ENCODE measurements at regions not wholly inside any gene's neighbourhood (a gene's known extent, or its start where the extent isn't known, plus 50 kb on each side); places are given as distances from the start of the nearest gene placed in this dataset.
A peak's percentile ranks its signal among the peaks of the same experiment; 100 is the strongest.

DNA sequence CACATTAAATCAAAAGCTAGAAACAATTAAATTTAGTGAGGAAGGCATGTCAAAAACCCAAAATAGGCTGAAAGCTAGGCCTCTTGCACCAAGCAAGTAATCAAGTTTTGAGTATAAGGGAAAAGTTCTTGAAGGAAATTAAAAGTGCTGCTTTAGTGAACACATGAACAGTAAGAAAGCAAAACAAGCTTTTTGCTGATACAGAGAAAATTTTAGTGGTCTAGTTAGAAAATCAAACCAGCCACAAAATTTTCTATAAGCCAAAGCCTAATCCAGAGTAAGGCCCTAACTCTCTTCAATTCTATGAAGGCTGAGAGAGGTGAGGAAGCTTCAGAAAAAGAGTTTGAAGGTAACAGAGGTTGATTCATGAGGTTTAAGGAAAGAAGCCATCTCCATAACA lies 116.2 kb downstream of the CYB561 start:
- Histone ChIP-seq H3K27me3 (no peaks in the 10 kb centered on the region), H3K4me3 (no peak overlapping the region), H3K4me1 (no peaks in the 10 kb centered on the region), H3K9me3 (no peaks in the 10 kb centered on the region), H3K36me3 (no peaks in the 10 kb centered on the region), H3K27ac (no peak overlapping the region)
- no peak for DNase-seq
- TF ChIP-seq POLR2A (IDR thresholded peaks at IDR 0.05), result no peak
- TF ChIP-seq, protein P1, sequence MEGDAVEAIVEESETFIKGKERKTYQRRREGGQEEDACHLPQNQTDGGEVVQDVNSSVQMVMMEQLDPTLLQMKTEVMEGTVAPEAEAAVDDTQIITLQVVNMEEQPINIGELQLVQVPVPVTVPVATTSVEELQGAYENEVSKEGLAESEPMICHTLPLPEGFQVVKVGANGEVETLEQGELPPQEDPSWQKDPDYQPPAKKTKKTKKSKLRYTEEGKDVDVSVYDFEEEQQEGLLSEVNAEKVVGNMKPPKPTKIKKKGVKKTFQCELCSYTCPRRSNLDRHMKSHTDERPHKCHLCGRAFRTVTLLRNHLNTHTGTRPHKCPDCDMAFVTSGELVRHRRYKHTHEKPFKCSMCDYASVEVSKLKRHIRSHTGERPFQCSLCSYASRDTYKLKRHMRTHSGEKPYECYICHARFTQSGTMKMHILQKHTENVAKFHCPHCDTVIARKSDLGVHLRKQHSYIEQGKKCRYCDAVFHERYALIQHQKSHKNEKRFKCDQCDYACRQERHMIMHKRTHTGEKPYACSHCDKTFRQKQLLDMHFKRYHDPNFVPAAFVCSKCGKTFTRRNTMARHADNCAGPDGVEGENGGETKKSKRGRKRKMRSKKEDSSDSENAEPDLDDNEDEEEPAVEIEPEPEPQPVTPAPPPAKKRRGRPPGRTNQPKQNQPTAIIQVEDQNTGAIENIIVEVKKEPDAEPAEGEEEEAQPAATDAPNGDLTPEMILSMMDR (IDR thresholded peaks at IDR 0.05), result no peak
- intact Hi-C loops (cut with DNase I; ENCODE audit: low total_unique reads), result no loop called here

DNA sequence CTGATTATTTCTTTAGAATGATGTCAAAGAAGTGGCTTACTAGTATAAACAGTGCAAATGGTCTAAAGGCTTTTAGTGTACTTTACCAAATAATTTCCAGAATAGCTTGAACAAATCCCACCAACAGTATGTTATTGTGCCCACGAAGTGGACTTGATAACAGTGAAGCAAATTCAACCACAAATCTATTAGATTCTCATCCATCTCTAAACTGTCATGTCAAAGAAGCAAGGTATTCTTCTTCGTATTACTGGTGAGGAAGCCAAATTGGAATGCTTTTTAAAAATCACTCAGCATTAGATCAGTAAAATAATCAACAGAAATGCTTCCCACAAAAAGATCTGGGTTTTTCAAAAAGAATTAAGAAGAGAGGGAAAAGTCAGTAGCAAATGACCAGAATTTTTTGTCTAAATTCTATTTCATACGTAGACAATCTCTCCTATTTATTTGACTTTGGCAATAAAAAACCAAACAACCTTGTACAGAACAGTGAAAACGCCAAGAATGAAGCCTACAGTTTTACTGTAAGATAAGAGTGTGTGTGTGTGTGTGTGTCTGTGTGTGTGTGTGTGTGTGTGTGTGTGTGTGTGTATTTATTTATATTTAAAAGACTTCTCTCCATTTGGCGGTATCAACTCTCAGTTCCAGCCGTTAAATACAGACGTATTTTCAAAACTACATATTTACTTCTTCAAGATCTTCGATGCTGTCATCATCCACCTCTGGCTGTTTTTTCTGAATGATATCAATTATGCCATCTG lies 114.6 kb downstream of the CYB561 start:
- no peaks in the 10 kb centered on the region for H3K36me3 ChIP-seq
- no peak for TF ChIP-seq POLR2A (IDR thresholded peaks at IDR 0.05)
- TF ChIP-seq, protein P1 (IDR thresholded peaks at IDR 0.05), result no peak
- no peak overlapping the region for H3K4me3 ChIP-seq
- no peaks in the 10 kb centered on the region for H3K9me3 ChIP-seq
- DNase-seq, result no peak
- H3K4me1 ChIP-seq, result no peaks in the 10 kb centered on the region
- H3K27ac ChIP-seq, result no peak overlapping the region
- intact Hi-C loops (cut with DNase I; ENCODE audit: low total_unique reads), result no loop called here
- no peaks in the 10 kb centered on the region for H3K27me3 ChIP-seq

DNA sequence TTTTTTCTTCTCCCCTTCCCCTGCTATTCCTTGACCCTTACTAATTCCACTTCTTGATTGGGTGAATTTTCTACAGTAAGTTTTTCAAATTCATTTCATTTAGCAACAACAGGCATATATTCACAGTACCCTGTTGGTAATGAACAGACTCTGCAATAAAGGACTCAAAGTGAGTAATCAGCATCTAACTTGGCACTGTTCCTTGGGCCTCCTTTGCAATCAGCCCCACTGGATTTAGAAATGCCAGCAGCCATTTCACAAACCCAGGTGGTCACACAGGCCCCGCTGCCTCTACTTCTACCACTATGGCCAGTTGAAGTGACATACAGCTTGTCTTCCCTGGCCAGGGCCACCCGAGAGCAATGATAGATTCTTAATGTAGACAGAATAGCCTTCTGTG lies 113.8 kb downstream of the CYB561 start:
- H3K27me3 ChIP-seq, result no peaks in the 10 kb centered on the region
- intact Hi-C loops (cut with DNase I; ENCODE audit: low total_unique reads), result no loop called here
- no peaks in the 10 kb centered on the region for H3K4me1 ChIP-seq
- H3K27ac ChIP-seq, result no peak overlapping the region
- TF ChIP-seq, protein P1 (IDR thresholded peaks at IDR 0.05), result no peak
- TF ChIP-seq POLR2A (IDR thresholded peaks at IDR 0.05), result no peak
- DNase-seq, result no peak
- H3K9me3 ChIP-seq, result no peaks in the 10 kb centered on the region
- no peaks in the 10 kb centered on the region for H3K36me3 ChIP-seq
- no peak overlapping the region for H3K4me3 ChIP-seq

DNA sequence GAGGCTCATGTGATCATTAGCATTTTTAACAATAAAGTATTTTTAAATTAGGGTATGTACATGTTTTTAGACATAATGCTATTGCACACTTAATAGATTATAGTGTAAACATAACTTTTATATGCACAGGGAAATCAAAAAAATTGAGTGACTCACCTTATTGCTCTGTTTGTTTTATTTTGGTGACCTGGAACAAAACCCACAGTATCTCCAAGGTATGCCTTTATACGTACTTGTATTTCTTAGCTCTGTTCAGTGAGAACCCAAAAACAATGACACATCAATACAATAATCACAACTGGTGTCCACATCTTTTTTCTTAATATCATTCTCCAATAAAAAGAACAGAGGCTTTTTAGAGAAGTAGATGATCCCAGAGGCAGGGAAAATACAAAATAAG lies 112.2 kb downstream of the CYB561 start:
- intact Hi-C loops (cut with DNase I; ENCODE audit: low total_unique reads), result no loop called here
- no peak overlapping the region for H3K4me3 ChIP-seq
- no peaks in the 10 kb centered on the region for H3K27me3 ChIP-seq

DNA sequence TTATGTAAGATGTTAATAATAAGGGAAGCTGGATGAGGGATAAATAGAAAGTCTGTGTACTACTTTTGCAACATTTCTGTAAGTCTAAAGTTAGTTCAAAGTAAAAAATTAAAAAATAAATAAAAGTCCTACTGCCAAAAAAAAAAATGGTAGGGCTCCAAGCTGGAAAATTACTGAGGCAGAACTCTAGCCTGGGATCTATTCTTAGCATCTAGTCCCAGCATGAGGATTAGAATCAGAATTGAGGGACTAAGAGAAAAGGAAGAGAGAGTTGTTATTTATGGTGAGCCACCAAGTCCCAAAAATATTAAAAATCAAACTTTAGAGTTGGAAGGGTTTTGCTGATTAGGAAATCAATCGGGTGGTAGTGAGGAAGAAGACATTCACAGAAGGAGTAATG lies 110.3 kb downstream of the CYB561 start:
- Histone ChIP-seq H3K4me1 (no peaks in the 10 kb centered on the region), H3K27me3 (no peaks in the 10 kb centered on the region), H3K4me3 (no peak overlapping the region), H3K36me3 (no peaks in the 10 kb centered on the region), H3K27ac (peak overlapping the region in 1 of 2 donors; percentile 55), H3K9me3 (no peaks in the 10 kb centered on the region)
- no peak for TF ChIP-seq POLR2A (IDR thresholded peaks at IDR 0.05)
- TF ChIP-seq, protein P1 (IDR thresholded peaks at IDR 0.05), result no peak
- intact Hi-C loops (cut with DNase I; ENCODE audit: low total_unique reads), result no loop called here
- DNase-seq, result no peak

More for the DNA sequence above, 112.2 kb downstream of the CYB561 start:
- no peaks in the 10 kb centered on the region for H3K9me3 ChIP-seq
- no peaks in the 10 kb centered on the region for H3K4me1 ChIP-seq
- H3K27ac ChIP-seq, result no peak overlapping the region
- TF ChIP-seq POLR2A (IDR thresholded peaks at IDR 0.05), result no peak
- TF ChIP-seq, protein P1 (IDR thresholded peaks at IDR 0.05), result no peak
- no peaks in the 10 kb centered on the region for H3K36me3 ChIP-seq
- no peak for DNase-seq

All from uterus (tissue), 3 donors.